ENCODE measurements at regions not wholly inside any gene's neighbourhood (a gene's known extent, or its start where the extent isn't known, plus 50 kb on each side); places are given as distances from the start of the nearest gene placed in this dataset.
"Not testable (repeated sequence)": the region's sequence is repeated elsewhere in the genome, so short reads cannot be mapped to it uniquely, and the experiment has no call there.

- DNase-seq (ENCODE audit: low read depth in 3 of 3): no peak
These were observed 138.7 kb upstream of the TGFBR2 start for GRCh38 chr3:30467596-30468238.

- DNase-seq (ENCODE audit: low read depth in 3 of 3): no peak
These were observed 137.3 kb upstream of the TGFBR2 start for GRCh38 chr3:30469133-30469532.

- no peak for DNase-seq (ENCODE audit: low read depth in 3 of 3)
These were observed 135.9 kb upstream of the TGFBR2 start for GRCh38 chr3:30470496-30470895.

- DNase-seq (ENCODE audit: low read depth in 3 of 3): no peak
These were observed 135.3 kb upstream of the TGFBR2 start for GRCh38 chr3:30471066-30471465.

GRCh38 chr3:30471796-30472489 lies 134.5 kb upstream of the TGFBR2 start:
- no peak for DNase-seq (ENCODE audit: low read depth in 3 of 3)

GRCh38 chr3:30473374-30474051 lies 132.9 kb upstream of the TGFBR2 start:
- DNase-seq (ENCODE audit: low read depth in 3 of 3): no peak

- no peak for DNase-seq (ENCODE audit: low read depth in 3 of 3)
These were observed 132.0 kb upstream of the TGFBR2 start for GRCh38 chr3:30474371-30474770.

GRCh38 chr3:30475038-30475808 lies 131.2 kb upstream of the TGFBR2 start:
- DNase-seq (ENCODE audit: low read depth in 3 of 3): no peak

GRCh38 chr3:30475809-30476178 lies 130.6 kb upstream of the TGFBR2 start:
- DNase-seq (ENCODE audit: low read depth in 3 of 3): no peak

- DNase-seq (ENCODE audit: low read depth in 3 of 3): no peak
These were observed 129.9 kb upstream of the TGFBR2 start for GRCh38 chr3:30476368-30477084.

GRCh38 chr3:30477149-30477921 lies 129.1 kb upstream of the TGFBR2 start:
- no peak for DNase-seq (ENCODE audit: low read depth in 3 of 3)

GRCh38 chr3:30479737-30480136 lies 126.7 kb upstream of the TGFBR2 start:
- not testable (repeated sequence) for DNase-seq (ENCODE audit: low read depth in 3 of 3)

GRCh38 chr3:30480156-30480555 lies 126.2 kb upstream of the TGFBR2 start:
- not testable (repeated sequence) for DNase-seq (ENCODE audit: low read depth in 3 of 3)

GRCh38 chr3:30480587-30480986 lies 125.8 kb upstream of the TGFBR2 start:
- DNase-seq (ENCODE audit: low read depth in 3 of 3): no peak

GRCh38 chr3:30481241-30481640 lies 125.2 kb upstream of the TGFBR2 start:
- DNase-seq (ENCODE audit: low read depth in 3 of 3): no peak

GRCh38 chr3:30484229-30484628 lies 122.2 kb upstream of the TGFBR2 start:
- not testable (repeated sequence) for DNase-seq (ENCODE audit: low read depth in 3 of 3)

- DNase-seq (ENCODE audit: low read depth in 3 of 3): no peak
These were observed 120.0 kb upstream of the TGFBR2 start for GRCh38 chr3:30486368-30486767.

GRCh38 chr3:30488070-30488756 lies 118.2 kb upstream of the TGFBR2 start:
- DNase-seq (ENCODE audit: low read depth in 3 of 3): no peak

- no peak for DNase-seq (ENCODE audit: low read depth in 3 of 3)
These were observed 113.8 kb upstream of the TGFBR2 start for GRCh38 chr3:30492322-30493192.
